ENCODE measurements at regions not wholly inside any gene's neighbourhood (a gene's known extent, or its start where the extent isn't known, plus 50 kb on each side); places are given as distances from the start of the nearest gene placed in this dataset.

GRCh38 chr5:167790045-167790444 is 501.4 kb upstream of the WWC1 start:
- DNase-seq (ENCODE audit: extremely low read depth in 1 of 11, low read depth in 9 of 11, low spot score in 4 of 11) = no peak

GRCh38 chr5:167790462-167791260 is 500.8 kb upstream of the WWC1 start:
- DNase-seq (ENCODE audit: extremely low read depth in 1 of 11, low read depth in 9 of 11, low spot score in 4 of 11) = no peak

GRCh38 chr5:167792514-167792913 is 498.9 kb upstream of the WWC1 start:
- no peak for DNase-seq (ENCODE audit: extremely low read depth in 1 of 11, low read depth in 9 of 11, low spot score in 4 of 11)

- no peak for DNase-seq (ENCODE audit: extremely low read depth in 1 of 11, low read depth in 9 of 11, low spot score in 4 of 11)
Observed at GRCh38 chr5:167793700-167794099, 497.7 kb upstream of the WWC1 start.

GRCh38 chr5:167794121-167794520 is 497.3 kb upstream of the WWC1 start:
- DNase-seq (ENCODE audit: extremely low read depth in 1 of 11, low read depth in 9 of 11, low spot score in 4 of 11) = no peak

GRCh38 chr5:167796672-167797071 is 494.8 kb upstream of the WWC1 start:
- no peak for DNase-seq (ENCODE audit: extremely low read depth in 1 of 11, low read depth in 9 of 11, low spot score in 4 of 11)

GRCh38 chr5:167797933-167798332 is 493.5 kb upstream of the WWC1 start:
- DNase-seq (ENCODE audit: extremely low read depth in 1 of 11, low read depth in 9 of 11, low spot score in 4 of 11) = no peak

GRCh38 chr5:167798448-167798847 is 493.0 kb upstream of the WWC1 start:
- DNase-seq (ENCODE audit: extremely low read depth in 1 of 11, low read depth in 9 of 11, low spot score in 4 of 11) = no peak

- DNase-seq (ENCODE audit: extremely low read depth in 1 of 11, low read depth in 9 of 11, low spot score in 4 of 11) = no peak
Observed at GRCh38 chr5:167800427-167800826, 491.0 kb upstream of the WWC1 start.

GRCh38 chr5:167801999-167802398 is 489.4 kb upstream of the WWC1 start:
- no peak for DNase-seq (ENCODE audit: extremely low read depth in 1 of 11, low read depth in 9 of 11, low spot score in 4 of 11)

GRCh38 chr5:167802755-167803431 is 488.6 kb upstream of the WWC1 start:
- no peak for DNase-seq (ENCODE audit: extremely low read depth in 1 of 11, low read depth in 9 of 11, low spot score in 4 of 11)

- no peak for DNase-seq (ENCODE audit: extremely low read depth in 1 of 11, low read depth in 9 of 11, low spot score in 4 of 11)
Observed at GRCh38 chr5:167804512-167805220, 486.8 kb upstream of the WWC1 start.

GRCh38 chr5:167810573-167810972 is 480.9 kb upstream of the WWC1 start:
- DNase-seq (ENCODE audit: extremely low read depth in 1 of 11, low read depth in 9 of 11, low spot score in 4 of 11) = no peak

- no peak for DNase-seq (ENCODE audit: extremely low read depth in 1 of 11, low read depth in 9 of 11, low spot score in 4 of 11)
Observed at GRCh38 chr5:167812871-167813270, 478.6 kb upstream of the WWC1 start.

- DNase-seq (ENCODE audit: extremely low read depth in 1 of 11, low read depth in 9 of 11, low spot score in 4 of 11) = no peak
Observed at GRCh38 chr5:167813389-167813788, 478.1 kb upstream of the WWC1 start.

GRCh38 chr5:167814040-167814439 is 477.4 kb upstream of the WWC1 start:
- no peak for DNase-seq (ENCODE audit: extremely low read depth in 1 of 11, low read depth in 9 of 11, low spot score in 4 of 11)

- no peak for DNase-seq (ENCODE audit: extremely low read depth in 1 of 11, low read depth in 9 of 11, low spot score in 4 of 11)
Observed at GRCh38 chr5:167814828-167815227, 476.6 kb upstream of the WWC1 start.

GRCh38 chr5:167816354-167816753 is 475.1 kb upstream of the WWC1 start:
- no peak for DNase-seq (ENCODE audit: extremely low read depth in 1 of 11, low read depth in 9 of 11, low spot score in 4 of 11)

- DNase-seq (ENCODE audit: extremely low read depth in 1 of 11, low read depth in 9 of 11, low spot score in 4 of 11) = no peak
Observed at GRCh38 chr5:167816864-167817263, 474.6 kb upstream of the WWC1 start.

GRCh38 chr5:167819406-167819805 is 472.0 kb upstream of the WWC1 start:
- DNase-seq (ENCODE audit: extremely low read depth in 1 of 11, low read depth in 9 of 11, low spot score in 4 of 11) = no peak

Data from renal cortex interstitium (tissue), 11 donors.